SU-DHL-6 (cell line): ENCODE measurements at regions not wholly inside any gene's neighbourhood (a gene's known extent, or its start where the extent isn't known, plus 50 kb on each side); places are given as distances from the start of the nearest gene placed in this dataset.

Source experiments
- EZH2phosphoT487 ChIP-seq: fragments of 200-600 bp; sonication (generic), shearing (Covaris generic); conservative IDR thresholded peaks from 2 replicates; pipeline ENCODE4 v1.6.1; 2018; ENCODE audit warnings: mild to moderate bottlenecking, antibody characterized with exemption, low read length, moderate library complexity, mixed read lengths
- TF ChIP-seq, protein P1 (sequence below): fragments of 200-600 bp; sonication (generic); IDR thresholded peaks from one replicate; pipeline ENCODE4 v1.5.1; 2017; ENCODE audit warnings: antibody characterized with exemption, mild to moderate bottlenecking, low read length, moderate library complexity; ENCODE audit not compliant: insufficient read depth, poor library complexity, severe bottlenecking

DNA sequence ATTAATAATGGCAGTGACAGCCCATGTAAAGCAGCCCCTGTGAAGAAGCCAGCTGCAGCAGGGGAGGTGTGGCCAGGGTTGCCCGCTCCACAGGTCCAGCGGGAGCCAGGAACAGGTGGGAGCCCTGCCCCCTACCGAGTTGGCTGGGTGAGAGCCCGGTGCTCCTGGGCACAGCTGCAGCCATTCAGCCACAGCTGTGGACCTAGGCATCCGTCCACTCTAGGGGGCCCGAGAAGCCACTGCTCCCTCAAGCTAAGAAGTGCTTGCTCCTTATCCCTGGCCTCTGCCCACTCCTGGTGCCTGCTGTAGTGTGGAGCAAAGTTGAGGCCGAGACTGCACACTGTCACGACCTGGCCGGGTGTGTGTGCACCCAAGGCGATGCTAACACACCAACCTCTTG, 1469.0 kb downstream of the PCDH7 start:
- TF ChIP-seq, protein P1, sequence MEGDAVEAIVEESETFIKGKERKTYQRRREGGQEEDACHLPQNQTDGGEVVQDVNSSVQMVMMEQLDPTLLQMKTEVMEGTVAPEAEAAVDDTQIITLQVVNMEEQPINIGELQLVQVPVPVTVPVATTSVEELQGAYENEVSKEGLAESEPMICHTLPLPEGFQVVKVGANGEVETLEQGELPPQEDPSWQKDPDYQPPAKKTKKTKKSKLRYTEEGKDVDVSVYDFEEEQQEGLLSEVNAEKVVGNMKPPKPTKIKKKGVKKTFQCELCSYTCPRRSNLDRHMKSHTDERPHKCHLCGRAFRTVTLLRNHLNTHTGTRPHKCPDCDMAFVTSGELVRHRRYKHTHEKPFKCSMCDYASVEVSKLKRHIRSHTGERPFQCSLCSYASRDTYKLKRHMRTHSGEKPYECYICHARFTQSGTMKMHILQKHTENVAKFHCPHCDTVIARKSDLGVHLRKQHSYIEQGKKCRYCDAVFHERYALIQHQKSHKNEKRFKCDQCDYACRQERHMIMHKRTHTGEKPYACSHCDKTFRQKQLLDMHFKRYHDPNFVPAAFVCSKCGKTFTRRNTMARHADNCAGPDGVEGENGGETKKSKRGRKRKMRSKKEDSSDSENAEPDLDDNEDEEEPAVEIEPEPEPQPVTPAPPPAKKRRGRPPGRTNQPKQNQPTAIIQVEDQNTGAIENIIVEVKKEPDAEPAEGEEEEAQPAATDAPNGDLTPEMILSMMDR, result no peak
- no peak for TF ChIP-seq EZH2phosphoT487
